GM18858 (cell line): ENCODE measurements at regions not wholly inside any gene's neighbourhood (a gene's known extent, or its start where the extent isn't known, plus 50 kb on each side); places are given as distances from the start of the nearest gene placed in this dataset.
"Not testable (repeated sequence)": the region's sequence is repeated elsewhere in the genome, so short reads cannot be mapped to it uniquely, and the experiment has no call there.

Source experiments
- ATAC-seq: cut with Tn5 transposase; IDR thresholded peaks from one replicate; pipeline ENCODE4 v1.9.1; 2021; ENCODE audit not compliant: unreplicated experiment

DNA sequence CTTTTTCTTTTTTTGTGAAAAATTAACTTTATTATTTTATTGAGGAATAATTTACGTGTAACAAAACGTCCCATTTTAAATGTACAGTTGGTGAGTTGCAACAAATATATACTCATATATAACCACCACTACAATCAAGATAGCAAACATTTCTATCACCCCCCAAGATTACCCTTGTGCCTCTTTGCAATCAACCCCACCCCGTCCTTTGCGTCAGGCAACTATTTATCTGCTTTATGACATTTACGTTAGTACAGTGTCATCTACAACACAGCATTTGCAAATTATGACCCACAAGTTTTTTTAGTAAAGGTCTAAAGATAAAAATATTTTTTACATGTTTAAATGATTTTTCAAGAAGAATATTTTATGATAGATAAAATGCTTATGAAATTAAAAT lies 485.6 kb upstream of the SOX9 start:
- ATAC-seq: no peak

DNA sequence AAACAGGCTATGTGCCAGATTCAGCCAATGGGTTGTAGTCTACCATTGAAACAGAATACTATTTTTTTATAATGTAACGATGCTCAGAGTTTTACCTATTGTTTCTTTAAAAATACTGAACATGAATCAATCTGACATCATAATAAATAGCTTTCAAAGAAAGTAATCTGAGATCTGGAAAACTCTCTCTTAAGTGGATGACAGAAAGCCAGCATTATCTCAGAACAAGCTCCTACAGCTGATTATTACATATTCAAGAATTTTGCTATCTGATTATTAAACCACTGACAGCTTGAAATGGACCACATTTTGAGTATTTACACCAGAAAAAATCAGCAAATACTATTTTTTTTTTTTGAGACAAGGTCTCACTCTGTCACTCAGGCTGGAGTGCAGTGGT lies 484.2 kb upstream of the SOX9 start:
- ATAC-seq: no peak

DNA sequence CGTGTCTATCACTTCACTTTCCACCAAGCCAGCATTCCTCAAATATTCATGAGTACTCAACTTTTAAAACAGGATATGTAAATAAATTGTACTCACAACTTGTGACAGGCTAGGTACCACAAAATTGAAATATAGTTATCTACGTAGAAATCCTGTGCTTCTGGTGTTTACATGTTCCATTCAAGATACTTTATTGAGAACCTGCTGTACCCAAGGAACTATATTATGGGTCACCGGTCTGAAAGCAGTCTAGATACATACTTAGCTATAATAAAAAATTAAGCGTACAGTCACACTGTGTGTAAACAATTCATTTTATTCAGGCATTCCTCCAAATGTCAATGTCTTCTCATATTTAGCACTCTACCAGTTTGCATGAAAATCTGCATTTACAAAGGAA lies 482.2 kb upstream of the SOX9 start:
- ATAC-seq: no peak

DNA sequence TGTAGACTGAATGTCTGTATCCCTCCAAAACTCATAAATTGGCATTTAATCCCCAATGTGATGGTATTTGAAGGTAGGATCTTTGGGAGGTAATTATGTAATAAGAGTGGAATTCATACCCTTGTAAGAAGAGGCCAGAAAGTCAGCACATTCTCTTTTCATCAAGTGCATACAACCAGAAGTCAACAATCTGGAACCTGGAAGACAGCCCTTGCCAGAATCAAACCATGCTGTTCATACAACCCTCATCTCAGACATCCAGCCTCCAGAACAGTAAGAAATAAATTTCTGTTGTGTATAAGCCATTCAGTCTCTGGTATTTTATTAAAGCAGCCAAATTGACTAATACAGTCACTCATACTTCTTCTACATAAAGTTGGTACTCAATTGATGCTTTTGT lies 481.0 kb upstream of the SOX9 start:
- ATAC-seq: no peak

DNA sequence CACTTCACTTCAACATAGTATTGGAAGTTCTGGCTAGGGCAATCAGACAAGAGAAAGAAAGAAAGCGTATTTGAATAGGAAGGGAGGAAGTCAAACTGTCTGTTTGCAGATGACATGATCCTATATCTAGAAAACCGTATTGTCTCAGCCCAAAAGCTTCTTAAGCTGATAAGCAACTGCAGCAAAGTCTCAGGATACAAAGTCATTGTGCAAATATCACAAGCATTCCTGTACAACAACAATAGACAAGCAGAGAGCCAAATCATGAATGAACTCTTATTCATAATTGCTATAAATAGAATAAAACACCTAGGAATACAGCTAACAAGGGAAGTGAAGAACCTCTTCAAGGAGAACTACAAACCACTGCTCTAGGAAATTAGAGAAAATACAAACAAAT lies 473.9 kb upstream of the SOX9 start:
- not testable (repeated sequence) for ATAC-seq

DNA sequence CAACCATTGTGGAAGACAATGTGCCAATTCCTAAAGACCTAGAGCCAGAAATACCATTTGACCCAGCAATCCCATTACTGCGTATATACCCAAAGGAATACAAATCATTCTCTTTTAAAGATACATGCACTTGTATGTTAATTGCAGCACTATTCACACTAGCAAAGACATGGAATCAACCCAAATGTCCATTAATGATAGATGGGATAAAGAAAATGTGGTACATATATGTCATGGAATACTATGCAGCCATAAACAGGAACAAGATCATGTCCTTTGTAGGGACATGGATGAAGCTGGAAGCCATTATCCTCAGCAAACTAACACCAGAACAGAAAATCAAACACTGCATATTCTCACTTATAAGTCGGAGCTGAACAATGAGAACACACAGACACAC lies 472.5 kb upstream of the SOX9 start:
- ATAC-seq: not testable (repeated sequence)

DNA sequence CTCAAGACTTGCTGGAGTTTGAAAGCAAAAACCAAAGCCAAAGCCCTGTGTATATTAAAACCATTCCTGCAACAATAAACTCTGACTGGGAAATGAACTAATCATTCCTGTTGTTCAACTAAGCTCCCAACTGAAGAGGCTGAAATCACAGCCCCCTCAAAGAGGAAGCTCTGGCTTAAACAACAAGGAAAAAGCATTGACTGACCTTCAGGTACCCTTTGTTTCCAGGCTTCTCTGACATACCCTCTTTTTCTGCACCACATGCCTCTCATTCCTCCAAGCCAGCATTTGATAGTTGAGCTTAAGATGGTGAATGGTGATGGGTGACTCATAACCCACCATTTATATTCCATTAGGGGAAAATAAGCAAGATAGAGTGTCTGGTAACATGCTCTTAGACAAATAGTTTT lies 470.9 kb upstream of the SOX9 start:
- no peak for ATAC-seq

DNA sequence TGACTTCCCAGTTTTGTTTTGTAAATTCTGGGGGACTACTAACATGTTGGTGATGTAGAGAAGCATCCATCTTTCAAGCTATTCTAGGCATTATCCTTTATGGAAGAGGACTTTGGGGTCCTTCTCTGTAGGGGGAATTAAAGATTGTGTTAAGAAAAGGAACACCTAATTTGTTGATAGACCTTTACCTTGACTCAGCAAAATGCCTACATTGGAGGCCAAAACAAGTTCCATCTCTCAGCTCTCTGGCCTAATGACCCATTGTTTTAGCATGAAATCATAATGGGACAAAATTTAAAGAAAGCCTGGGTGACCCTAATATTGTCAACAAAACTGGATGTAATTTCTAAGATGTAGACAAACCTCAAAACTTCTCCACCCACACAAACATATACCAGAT lies 465.3 kb upstream of the SOX9 start:
- ATAC-seq: no peak

DNA sequence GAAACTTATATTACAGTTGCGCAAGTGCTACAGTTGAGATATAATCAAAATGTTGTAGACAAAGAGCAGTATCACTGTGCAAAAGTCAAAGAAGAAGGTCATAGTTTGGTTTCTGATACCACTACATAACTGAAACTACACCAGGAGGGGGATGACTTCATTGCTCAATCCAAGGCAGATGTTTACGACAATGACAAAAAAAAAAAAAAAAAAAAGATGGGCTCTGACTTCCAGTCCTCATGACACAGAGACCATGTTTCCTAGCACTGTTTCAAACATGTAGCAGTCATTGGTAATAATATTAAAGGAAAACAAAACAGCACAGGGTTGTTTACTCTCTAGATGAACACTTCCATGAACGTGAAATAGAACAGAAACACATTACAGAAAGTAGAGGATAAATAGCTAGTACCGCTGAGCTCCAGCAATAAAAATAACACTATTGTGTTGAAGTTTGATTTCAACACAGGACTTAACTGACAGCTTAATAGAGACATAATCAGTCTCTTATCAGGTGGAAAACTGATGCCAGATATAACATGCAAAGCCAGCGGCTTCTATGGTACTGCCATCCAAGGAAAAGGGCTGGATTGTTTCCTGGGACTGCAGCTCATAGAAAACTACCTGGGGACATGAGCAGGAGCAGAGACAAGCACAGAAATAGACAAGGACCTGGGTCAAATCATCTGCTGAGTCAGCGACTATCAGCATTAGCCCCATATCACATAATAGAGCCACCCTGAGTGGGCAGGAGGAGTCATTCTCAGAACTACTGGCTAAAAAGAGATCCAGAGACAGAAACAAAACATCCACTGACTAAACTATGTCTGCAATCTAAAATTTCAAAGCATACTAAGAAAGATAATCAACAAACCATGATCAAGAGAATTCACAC lies 463.6 kb upstream of the SOX9 start:
- ATAC-seq: no peak

DNA sequence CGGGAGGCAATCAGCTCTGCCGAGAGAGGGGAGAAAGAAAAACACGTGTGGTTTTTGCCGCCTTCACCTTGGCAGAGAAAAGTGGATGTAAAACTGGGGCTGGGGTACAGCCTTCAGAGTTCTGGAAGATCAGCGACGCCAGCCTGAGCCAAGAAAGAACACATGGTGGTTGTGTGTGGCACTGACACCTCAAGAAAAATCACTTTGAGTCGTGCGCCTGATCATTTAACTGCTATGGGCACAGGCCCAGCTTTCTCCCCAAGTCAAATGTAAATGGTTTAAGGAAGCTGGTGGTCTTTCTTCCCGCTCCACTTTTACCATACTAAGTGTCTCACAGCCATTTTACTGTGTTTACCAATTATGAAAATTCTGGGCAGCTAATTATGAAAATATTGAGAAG lies 461.8 kb upstream of the SOX9 start:
- ATAC-seq: no peak

DNA sequence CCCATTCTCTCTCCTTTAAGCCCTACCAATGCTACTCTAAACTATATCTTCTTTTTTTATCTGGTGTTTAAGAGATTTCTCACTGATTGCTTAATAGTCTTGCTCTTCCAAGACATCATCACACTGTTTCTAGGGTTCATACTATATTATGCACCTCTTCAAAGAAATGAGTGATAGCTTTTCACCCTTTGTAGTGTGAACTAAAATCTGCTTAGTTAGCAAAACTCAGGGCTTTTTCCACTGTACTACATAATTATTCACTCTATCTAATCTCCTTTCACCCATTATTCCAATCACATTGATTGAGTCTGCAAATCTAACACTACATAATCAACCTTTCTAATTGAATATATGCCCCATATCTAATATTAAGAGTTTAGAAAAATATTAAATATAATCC lies 456.0 kb upstream of the SOX9 start:
- ATAC-seq: no peak

DNA sequence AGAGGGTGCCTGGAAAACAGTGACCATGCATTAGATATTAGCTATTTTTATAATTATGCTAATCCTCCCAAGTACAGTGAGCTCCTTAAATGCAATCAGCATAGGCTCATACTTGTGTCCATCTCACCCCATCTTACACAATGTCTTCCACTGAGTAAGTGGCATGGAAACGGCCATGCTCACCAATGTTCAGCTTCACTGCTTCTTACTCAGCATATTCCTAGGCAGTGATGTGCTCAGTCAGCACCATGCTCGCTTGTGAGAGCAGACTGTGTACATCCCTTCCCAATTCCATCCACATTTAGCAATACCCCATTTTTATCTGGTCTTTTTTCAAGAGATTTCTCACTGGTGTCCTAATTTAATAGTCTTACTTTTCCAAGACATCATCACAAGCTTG lies 454.8 kb upstream of the SOX9 start:
- no peak for ATAC-seq

DNA sequence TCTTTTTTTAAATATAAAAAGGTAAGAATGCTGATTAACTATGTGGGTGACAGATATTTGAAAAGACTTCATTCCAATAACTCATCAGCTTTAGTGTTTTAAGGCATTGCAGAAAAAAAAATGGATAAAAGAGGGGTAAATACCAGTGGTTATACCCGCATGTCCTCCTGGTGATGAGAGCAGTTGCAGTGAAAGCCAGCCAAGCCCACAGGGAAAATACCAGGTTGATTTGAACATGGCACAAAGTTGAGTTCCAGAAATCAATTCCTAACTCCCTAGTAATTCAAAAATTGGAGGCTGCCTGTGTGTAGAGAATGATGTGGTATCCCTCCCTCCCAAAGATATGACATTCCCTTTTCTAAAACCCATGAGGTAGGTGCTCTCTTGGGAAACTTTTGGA lies 453.2 kb upstream of the SOX9 start:
- ATAC-seq: no peak

DNA sequence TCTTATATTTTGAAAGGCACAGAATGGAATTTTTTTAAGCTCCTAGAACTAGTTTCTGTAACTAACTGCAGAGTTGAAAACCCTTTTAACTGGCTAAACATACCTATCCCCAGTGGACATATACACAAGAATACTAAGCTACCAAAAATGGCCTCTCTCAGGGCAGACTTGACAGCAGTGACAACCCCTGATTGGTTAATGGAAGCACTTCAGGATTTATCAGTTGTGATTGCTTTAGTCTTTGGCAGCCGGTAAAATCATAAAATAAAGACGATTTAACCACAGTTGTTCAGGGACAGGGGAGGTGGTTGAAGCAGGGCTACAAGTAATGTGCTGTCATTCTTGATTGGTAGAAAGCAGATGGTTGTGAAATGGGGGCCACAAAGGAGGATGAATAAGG lies 452.0 kb upstream of the SOX9 start:
- no peak for ATAC-seq

DNA sequence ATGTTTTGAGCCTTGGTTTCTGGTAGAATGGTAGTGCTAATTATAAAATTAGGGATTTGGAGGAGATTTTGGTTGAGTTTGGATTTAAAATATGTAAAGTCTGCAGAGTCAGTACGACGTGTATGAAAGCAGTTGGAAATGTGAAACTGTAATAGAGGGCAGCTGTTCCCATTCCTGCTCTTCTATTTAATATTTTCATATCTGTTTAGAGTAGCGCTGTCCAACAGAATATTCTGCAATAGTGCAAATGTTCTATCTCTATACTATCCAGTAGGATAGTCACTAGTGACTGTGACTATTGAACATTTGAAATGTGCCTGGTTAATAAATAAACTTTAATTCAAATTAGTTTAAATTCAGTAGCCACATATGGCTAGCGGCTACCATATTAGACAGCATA lies 443.4 kb upstream of the SOX9 start:
- ATAC-seq: no peak

DNA sequence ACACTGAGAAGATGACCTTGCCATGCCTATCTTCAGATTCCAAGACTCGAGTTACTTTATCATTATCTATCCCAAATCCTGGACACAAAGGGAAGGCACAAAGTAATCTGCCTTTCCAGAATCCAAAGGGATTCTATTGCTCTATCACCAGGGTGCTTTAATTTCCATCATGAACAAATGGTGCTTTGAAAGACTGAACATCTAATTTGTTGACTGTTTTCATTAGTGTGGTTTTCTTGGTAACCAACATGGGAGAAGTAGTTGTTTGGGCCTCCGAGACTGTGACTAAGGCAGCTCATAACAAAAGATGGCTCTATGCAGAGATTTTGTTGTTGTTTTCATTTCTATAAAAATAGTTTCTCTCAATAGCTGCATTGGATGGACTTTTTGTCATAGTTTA lies 441.0 kb upstream of the SOX9 start:
- ATAC-seq: no peak

DNA sequence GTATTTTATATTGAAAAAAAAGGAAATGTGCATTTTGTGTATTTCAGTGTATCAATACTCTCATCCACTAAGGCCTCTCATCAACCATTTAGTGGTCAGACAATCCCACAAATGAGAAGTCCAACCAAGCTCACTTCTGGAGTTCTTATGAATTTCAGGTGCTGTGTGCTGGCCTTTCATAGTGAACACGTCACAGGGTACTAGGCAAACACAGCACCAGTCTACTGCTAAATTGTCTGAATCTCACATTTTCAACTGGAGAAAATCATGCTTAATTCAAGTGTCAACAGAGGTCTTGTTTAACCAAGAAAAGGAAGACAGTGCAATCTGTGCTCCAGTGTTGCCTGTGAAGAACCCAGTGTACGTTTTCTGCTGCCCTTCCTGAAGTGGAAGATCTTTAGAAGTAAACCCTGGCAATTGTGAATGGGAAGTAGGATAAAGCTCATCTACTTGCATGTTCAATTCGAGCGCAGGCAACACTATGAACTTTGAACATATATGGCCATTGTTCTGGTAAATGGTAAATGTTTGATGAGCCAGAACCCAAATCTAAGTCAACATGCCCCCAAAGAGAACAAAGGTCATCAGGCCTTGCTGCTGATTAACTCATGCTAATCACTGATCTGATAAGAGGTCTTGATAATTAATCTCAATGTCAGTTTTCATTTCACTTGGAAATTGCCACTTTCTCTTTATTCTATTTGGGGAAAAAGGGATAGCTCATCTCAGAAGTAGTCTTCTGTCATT lies 439.2 kb upstream of the SOX9 start:
- no peak for ATAC-seq

DNA sequence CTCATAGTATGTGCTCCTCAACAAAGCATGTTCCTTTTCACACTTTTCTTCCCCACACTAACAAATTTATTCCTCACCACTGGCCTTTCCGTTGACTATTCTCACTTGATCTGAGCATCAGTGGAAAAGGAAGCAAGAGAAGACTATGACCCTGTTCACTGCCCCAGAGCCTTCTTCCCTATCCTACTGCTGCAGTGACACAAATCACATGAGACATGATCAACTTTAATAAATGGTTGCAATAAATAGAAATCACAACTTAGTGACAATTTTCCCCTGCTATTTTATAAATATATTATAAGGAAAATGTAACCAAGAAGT lies 438.7 kb upstream of the SOX9 start:
- no peak for ATAC-seq

DNA sequence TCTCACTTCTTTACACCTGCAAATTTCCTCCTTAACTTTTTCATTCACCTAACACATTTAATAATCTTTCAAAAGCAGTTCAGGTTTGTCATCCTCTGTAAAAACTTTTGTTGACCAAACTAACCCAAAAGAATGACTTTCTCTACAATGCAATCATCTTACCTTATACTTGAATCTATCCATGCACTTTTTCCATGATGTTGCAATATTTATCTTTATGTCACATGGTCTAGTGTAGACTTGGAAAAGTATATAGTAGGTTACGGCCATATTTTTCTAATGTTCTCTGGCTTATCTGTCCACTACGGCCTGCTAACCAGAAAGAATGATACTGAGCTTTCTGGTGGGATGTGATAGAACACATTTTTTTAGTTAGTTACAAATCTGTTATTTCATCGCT lies 431.0 kb upstream of the SOX9 start:
- no peak for ATAC-seq

DNA sequence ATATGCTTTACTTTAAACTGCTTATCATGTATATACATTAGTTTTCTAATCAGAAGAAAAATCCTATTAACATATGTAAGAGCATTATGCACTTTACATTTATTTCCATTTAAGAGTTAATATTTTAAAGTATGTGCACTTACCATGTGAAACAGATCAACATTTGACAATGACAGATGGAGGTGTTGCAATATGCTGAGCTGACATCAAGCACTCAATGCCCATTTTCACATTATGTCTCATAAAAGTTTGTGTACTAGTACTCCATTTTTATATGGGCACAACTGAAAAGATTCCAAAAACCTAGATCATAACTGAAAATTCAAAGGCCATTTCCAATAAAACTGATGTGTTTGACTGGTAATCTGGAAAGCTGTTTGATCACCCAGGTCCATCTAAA lies 420.9 kb upstream of the SOX9 start:
- ATAC-seq: no peak

DNA sequence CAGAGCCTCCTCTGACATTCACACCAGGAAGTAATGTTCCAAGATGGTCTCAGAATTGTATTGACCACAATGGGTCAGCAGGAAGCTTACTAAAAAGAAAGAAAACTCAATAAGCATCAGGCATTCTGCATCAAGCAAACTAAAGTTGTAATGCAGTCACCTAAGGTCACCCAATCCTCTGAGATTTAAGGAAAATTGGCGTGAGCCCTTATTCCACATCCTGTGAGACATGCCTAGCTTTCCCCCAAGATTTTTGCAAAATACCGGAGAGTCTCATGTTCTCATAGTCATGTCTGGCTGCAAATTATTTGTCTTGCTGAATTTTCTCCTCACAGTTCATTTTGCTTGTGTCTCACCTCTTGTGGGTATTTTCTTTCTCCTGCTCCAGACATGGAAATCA lies 417.1 kb upstream of the SOX9 start:
- no peak for ATAC-seq

DNA sequence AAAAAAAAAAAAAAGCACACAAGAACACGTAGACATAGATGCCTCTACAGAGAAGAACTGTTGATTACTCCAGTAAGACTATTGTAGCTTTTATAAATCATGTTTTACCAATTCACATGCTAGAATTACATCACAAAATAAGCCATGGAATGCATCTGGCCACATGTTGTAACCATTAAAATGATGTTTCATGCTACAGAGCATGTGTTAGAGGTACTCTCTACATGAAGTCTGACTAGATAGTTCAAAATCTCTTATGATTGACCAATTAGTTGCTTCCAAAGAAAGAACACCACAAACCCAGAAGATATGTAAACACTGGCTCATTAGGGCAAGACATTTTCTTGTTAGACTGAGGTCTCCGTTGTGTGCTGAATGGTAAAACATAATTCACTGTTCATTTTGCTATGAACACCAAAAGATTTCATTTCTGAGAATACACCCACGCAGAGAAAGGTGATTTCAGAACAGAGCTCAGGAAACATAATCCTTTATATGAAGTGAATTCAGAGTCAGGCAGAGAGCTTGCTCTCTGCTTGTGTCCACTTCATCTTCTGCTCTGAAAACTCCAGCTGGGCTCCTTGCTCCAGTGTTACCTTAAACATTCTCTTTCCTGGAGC lies 411.4 kb upstream of the SOX9 start:
- no peak for ATAC-seq
